HEK293T (cell line): ENCODE measurements at regions not wholly inside any gene's neighbourhood (a gene's known extent, or its start where the extent isn't known, plus 50 kb on each side); places are given as distances from the start of the nearest gene placed in this dataset.

Experiments
- CTBP1 ChIP-seq: fragments of 450-650 bp; IDR thresholded peaks from 2 replicates; pipeline ENCODE4 v1.6.1; 2016; ENCODE audit warnings: borderline replicate concordance
- ELF4 ChIP-seq: fragments of 450-650 bp; IDR thresholded peaks from 2 replicates; pipeline ENCODE4 v1.6.1; 2017; ENCODE audit warnings: antibody characterized with exemption
- SP1 ChIP-seq: fragments of 450-650 bp; IDR thresholded peaks from 2 replicates; pipeline ENCODE4 v1.6.1; 2017
- SUZ12 ChIP-seq: fragments of 450-650 bp; IDR thresholded peaks from 2 replicates; pipeline ENCODE4 v1.6.1; 2016; ENCODE audit warnings: mild to moderate bottlenecking
- TARDBP ChIP-seq: fragments of 450-650 bp; IDR thresholded peaks from 2 replicates; pipeline ENCODE4 v1.6.1; 2016

- TF ChIP-seq ELF4 (no peak), CTBP1 (no peak), SP1 (no peak), TARDBP (no peak), SUZ12 (no peak)
Measured at GRCh38 chrX:40300286-40300890, 202.6 kb upstream of the BCOR start.
